ENCODE measurements at regions not wholly inside any gene's neighbourhood (a gene's known extent, or its start where the extent isn't known, plus 50 kb on each side); places are given as distances from the start of the nearest gene placed in this dataset.

- Histone ChIP-seq H2BK5ac (ENCODE audit: insufficient read length, low read length) (no peak overlapping the region), H3K9me3 (ENCODE audit: control insufficient read depth, low read depth, low read length) (no peaks in the 10 kb centered on the region), H3K27ac (ENCODE audit: insufficient read length, low read depth, low read length) (no peak overlapping the region), H4K5ac (ENCODE audit: insufficient read length, low read depth, low read length) (no peak overlapping the region), H2BK12ac (ENCODE audit: insufficient read length, low read depth, low read length) (no peak overlapping the region), H2AK5ac (ENCODE audit: insufficient read length, low read length) (no peak overlapping the region), H2AFZ (ENCODE audit: low read length) (no peak overlapping the region), H3K14ac (ENCODE audit: insufficient read depth, low read length) (no peak overlapping the region), H3K9ac (ENCODE audit: extremely low read depth, insufficient read length, low read length) (no peak overlapping the region), H3K56ac (ENCODE audit: insufficient read length, low read depth, low read length) (no peak overlapping the region), H3K79me2 (ENCODE audit: insufficient read depth, low read length) (no peaks in the 10 kb centered on the region), H2BK20ac (ENCODE audit: low read depth, low read length, poor library complexity, severe bottlenecking) (no peak overlapping the region), H4K8ac (replicated peaks; ENCODE audit: insufficient read length, low read depth, low read length) (no peak overlapping the region), H2BK120ac (ENCODE audit: low read depth, low read length, poor library complexity, severe bottlenecking) (no peak overlapping the region), H2BK15ac (ENCODE audit: low read depth, low read length) (no peak overlapping the region), H3K27me3 (ENCODE audit: insufficient read depth, low read length) (no peaks in the 10 kb centered on the region), H3K23me2 (ENCODE audit: insufficient read length, low read depth, low read length, poor library complexity, severe bottlenecking) (no peaks in the 10 kb centered on the region), H4K91ac (ENCODE audit: insufficient read length, low read depth, low read length) (no peak overlapping the region), H3K4ac (ENCODE audit: low read depth, low read length) (no peak overlapping the region), H3K4me2 (ENCODE audit: insufficient read depth, insufficient read length, low read length) (no peak overlapping the region), H3K79me1 (ENCODE audit: insufficient read depth, low read depth, low read length, poor library complexity, severe bottlenecking) (no peaks in the 10 kb centered on the region), H3K18ac (ENCODE audit: insufficient read length, low read depth, low read length) (no peak overlapping the region), H3K23ac (ENCODE audit: insufficient read length, low read depth, low read length) (no peak overlapping the region), H3T11ph (ENCODE audit: low read length) (no peak overlapping the region), H3K4me1 (ENCODE audit: insufficient read depth, low read length) (no peaks in the 10 kb centered on the region), H4K20me1 (ENCODE audit: control insufficient read depth, insufficient read depth, insufficient read length) (no peaks in the 10 kb centered on the region)
- no peak for DNase-seq
- Mint-ChIP-seq H3K27ac (no peak overlapping the region), H3K9me3 (no peaks in the 10 kb centered on the region), H3K27me3 (ENCODE audit: low read depth) (peaks cover 26% of the 10 kb centered on the region), H3K36me3 (ENCODE audit: insufficient read depth in 1 of 3, low read depth in 3 of 3) (no peaks in the 10 kb centered on the region), H3K4me3 (no peak overlapping the region), H3K4me1 (no peaks in the 10 kb centered on the region)
- TF ChIP-seq CTCF (conservative IDR thresholded peaks at IDR 0.05), result no peak
- WGBS (ENCODE audit: extremely low coverage, insufficient read length, low lambda C conversion rate), result no CpG with 5 or more reads among the region's 3 CpGs
These were observed 139.6 kb upstream of the WDR1 start for GRCh38 chr4:10256203-10256602.
